ENCODE measurements at regions not wholly inside any gene's neighbourhood (a gene's known extent, or its start where the extent isn't known, plus 50 kb on each side); places are given as distances from the start of the nearest gene placed in this dataset.

- no peak for TF ChIP-seq EZH2 (IDR thresholded peaks at IDR 0.05)
- peak; percentile 28 for TF ChIP-seq CTCF (IDR thresholded peaks at IDR 0.05)
- no peak for TF ChIP-seq EZH2phosphoT487 (IDR thresholded peaks at IDR 0.05)
These were observed 103.7 kb downstream of the ATPSCKMT start for GRCh38 chr5:10145923-10146401.

Data from neural progenitor cell (in vitro differentiated cells).